ENCODE measurements at regions not wholly inside any gene's neighbourhood (a gene's known extent, or its start where the extent isn't known, plus 50 kb on each side); places are given as distances from the start of the nearest gene placed in this dataset.

GRCh38 chr5:110932755-110933488, 138.6 kb upstream of the TSLP start:
- no peak for DNase-seq
- ChIA-PET POLR2A (no interaction called here), CTCF (no interaction called here)
- Mint-ChIP-seq H3K36me3 (ENCODE audit: low read depth) (no peaks in the 10 kb centered on the region), H3K4me1 (no peaks in the 10 kb centered on the region), H3K9me3 (ENCODE audit: low read depth) (no peaks in the 10 kb centered on the region), H3K27ac (no peak overlapping the region), H3K27me3 (peaks cover 12% of the 10 kb centered on the region), H3K4me3 (no peak overlapping the region)
- ATAC-seq = no peak
- intact Hi-C loops (cut with DNase I, micrococcal nuclease) = no loop called here

- H3K36me3 Mint-ChIP-seq (ENCODE audit: low read depth) = no peaks in the 10 kb centered on the region
- DNase-seq = no peak
- POLR2A ChIA-PET = no interaction called here
- intact Hi-C loops (cut with DNase I, micrococcal nuclease) = no loop called here
- H3K4me1 Mint-ChIP-seq = no peaks in the 10 kb centered on the region
- no peaks in the 10 kb centered on the region for H3K9me3 Mint-ChIP-seq (ENCODE audit: low read depth)
- no peak overlapping the region for H3K4me3 Mint-ChIP-seq
- H3K27me3 Mint-ChIP-seq = peaks cover 9% of the 10 kb centered on the region
- CTCF ChIA-PET = no interaction called here
- H3K27ac Mint-ChIP-seq = no peak overlapping the region
- ATAC-seq = no peak
Observed at GRCh38 chr5:110940136-110940535, 131.4 kb upstream of the TSLP start.

- Mint-ChIP-seq H3K27ac (no peak overlapping the region), H3K9me3 (ENCODE audit: low read depth) (no peaks in the 10 kb centered on the region), H3K4me3 (no peak overlapping the region), H3K27me3 (peaks cover 9% of the 10 kb centered on the region), H3K36me3 (ENCODE audit: low read depth) (no peaks in the 10 kb centered on the region), H3K4me1 (no peaks in the 10 kb centered on the region)
- ATAC-seq (no peak), DNase-seq (no peak)
- ChIA-PET CTCF (no interaction called here), POLR2A (no interaction called here)
- intact Hi-C loops (cut with DNase I, micrococcal nuclease) = no loop called here
Observed at GRCh38 chr5:110945874-110946436, 125.6 kb upstream of the TSLP start.

- ATAC-seq (no peak), DNase-seq (no peak)
- Mint-ChIP-seq H3K36me3 (ENCODE audit: low read depth) (no peaks in the 10 kb centered on the region), H3K27me3 (peaks cover 7% of the 10 kb centered on the region), H3K9me3 (ENCODE audit: low read depth) (peaks cover 2% of the 10 kb centered on the region), H3K4me3 (no peak overlapping the region), H3K27ac (no peak overlapping the region), H3K4me1 (no peaks in the 10 kb centered on the region)
- intact Hi-C loops (cut with DNase I, micrococcal nuclease) = no loop called here
- ChIA-PET CTCF (no interaction called here), POLR2A (no interaction called here)
Observed at GRCh38 chr5:110951373-110951791, 120.1 kb upstream of the TSLP start.

- peaks cover 11% of the 10 kb centered on the region for H3K27me3 Mint-ChIP-seq
- CTCF ChIA-PET = no interaction called here
- peaks cover 7% of the 10 kb centered on the region for H3K9me3 Mint-ChIP-seq (ENCODE audit: low read depth)
- no peaks in the 10 kb centered on the region for H3K4me1 Mint-ChIP-seq
- intact Hi-C loops (cut with DNase I, micrococcal nuclease) = no loop called here
- DNase-seq = no peak
- H3K4me3 Mint-ChIP-seq = no peak overlapping the region
- ATAC-seq = no peak
- no peak overlapping the region for H3K27ac Mint-ChIP-seq
- POLR2A ChIA-PET = no interaction called here
- H3K36me3 Mint-ChIP-seq (ENCODE audit: low read depth) = no peaks in the 10 kb centered on the region
Observed at GRCh38 chr5:110956280-110956912, 115.1 kb upstream of the TSLP start.

DNA sequence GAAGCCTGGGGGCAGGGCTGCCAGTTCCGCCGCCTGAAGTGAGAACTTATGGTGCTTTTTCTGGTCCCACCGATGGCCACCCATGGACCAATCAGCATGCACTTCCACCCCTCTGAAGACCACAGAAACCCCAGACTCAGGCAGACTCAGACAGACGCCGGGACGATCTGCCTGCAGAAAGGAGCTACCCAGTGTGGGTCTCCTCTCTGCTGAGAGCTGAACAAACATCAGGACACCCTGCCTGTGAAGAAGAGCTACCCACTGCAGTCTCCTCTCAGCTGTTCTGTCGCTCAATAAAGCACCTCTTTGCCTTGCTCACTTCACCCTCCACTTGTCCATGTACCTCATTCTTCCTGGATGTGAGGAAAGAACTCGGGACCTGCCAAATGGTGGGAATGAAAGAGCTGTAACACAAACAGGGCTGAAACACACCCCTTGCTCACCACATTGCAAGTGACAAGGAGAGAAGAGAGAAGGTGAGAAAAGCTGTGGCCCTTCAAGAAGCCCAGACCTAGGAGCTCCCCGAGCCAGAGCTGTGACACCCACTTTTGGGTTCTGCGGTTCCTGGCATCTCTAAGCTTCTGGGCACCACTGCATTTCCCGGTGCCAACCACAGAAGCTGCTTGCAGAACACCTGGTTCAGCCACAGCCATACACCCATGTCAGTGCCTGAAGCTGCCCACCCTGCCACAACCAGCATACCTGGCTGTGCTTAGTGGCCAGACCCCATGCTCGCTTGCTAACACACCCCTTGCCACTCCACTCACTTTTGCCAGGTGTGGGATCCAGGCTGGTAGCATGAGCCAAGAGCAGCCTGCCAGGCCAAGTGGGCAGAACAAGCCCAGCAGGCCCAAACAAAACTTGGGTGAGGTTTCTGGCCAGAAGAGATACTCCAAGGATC, 114.3 kb upstream of the TSLP start:
- CTCF ChIA-PET = no interaction called here

GRCh38 chr5:110957934-110958333, 113.6 kb upstream of the TSLP start:
- peaks cover 7% of the 10 kb centered on the region for H3K9me3 Mint-ChIP-seq (ENCODE audit: low read depth)
- POLR2A ChIA-PET = no interaction called here
- intact Hi-C loops (cut with DNase I, micrococcal nuclease) = no loop called here

More for the DNA sequence above, 114.3 kb upstream of the TSLP start:
- DNase-seq (no peak), ATAC-seq (no peak)
- Mint-ChIP-seq H3K4me1 (no peaks in the 10 kb centered on the region), H3K27ac (no peak overlapping the region), H3K27me3 (peaks cover 11% of the 10 kb centered on the region), H3K4me3 (no peak overlapping the region), H3K36me3 (ENCODE audit: low read depth) (no peaks in the 10 kb centered on the region), H3K9me3 (ENCODE audit: low read depth) (peaks cover 7% of the 10 kb centered on the region)
- intact Hi-C loops (cut with DNase I, micrococcal nuclease) = no loop called here
- POLR2A ChIA-PET = no interaction called here

DNA sequence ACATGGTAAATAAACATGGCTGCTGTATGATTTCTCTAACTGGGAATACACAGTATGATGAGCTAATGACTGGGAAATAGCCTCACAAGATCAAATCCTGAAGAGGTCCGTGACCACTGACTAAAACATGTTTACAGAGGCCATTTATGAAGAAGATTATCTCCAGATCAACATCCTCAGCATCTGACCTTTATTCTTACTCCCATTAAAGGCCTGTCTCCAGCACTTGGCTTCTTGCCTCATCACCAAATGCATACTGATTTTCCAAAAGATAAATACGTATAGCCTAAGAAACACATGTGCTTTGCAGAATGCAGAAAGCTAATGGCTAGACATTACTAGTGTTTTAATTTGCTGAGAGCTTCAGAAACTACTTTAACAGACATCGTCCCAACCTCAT, 108.0 kb upstream of the TSLP start:
- peaks cover 10% of the 10 kb centered on the region for H3K27me3 Mint-ChIP-seq
- DNase-seq (no peak), ATAC-seq (no peak)
- H3K4me3 Mint-ChIP-seq = no peak overlapping the region
- ChIA-PET CTCF (no interaction called here), POLR2A (no interaction called here)
- H3K9me3 Mint-ChIP-seq (ENCODE audit: low read depth) = peaks cover 5% of the 10 kb centered on the region
- no peaks in the 10 kb centered on the region for H3K36me3 Mint-ChIP-seq (ENCODE audit: low read depth)
- H3K4me1 Mint-ChIP-seq = no peaks in the 10 kb centered on the region
- no peak overlapping the region for H3K27ac Mint-ChIP-seq
- intact Hi-C loops (cut with DNase I, micrococcal nuclease) = no loop called here

More at GRCh38 chr5:110957934-110958333, 113.6 kb upstream of the TSLP start:
- DNase-seq = no peak
- H3K27me3 Mint-ChIP-seq = peaks cover 11% of the 10 kb centered on the region
- ATAC-seq = no peak
- H3K4me3 Mint-ChIP-seq = no peak overlapping the region
- no peaks in the 10 kb centered on the region for H3K4me1 Mint-ChIP-seq
- H3K27ac Mint-ChIP-seq = no peak overlapping the region
- CTCF ChIA-PET = no interaction called here
- no peaks in the 10 kb centered on the region for H3K36me3 Mint-ChIP-seq (ENCODE audit: low read depth)

- CTCF ChIA-PET = no interaction called here
- Mint-ChIP-seq H3K9me3 (ENCODE audit: low read depth) (peaks cover 2% of the 10 kb centered on the region), H3K27me3 (peaks cover 4% of the 10 kb centered on the region), H3K27ac (no peak overlapping the region), H3K36me3 (ENCODE audit: low read depth) (no peaks in the 10 kb centered on the region), H3K4me3 (no peak overlapping the region), H3K4me1 (no peaks in the 10 kb centered on the region)
- no peak for ATAC-seq
- intact Hi-C loops (cut with DNase I, micrococcal nuclease) = no loop called here
- POLR2A ChIA-PET = no interaction called here
- DNase-seq = no peak
Observed at GRCh38 chr5:110965773-110966581, 105.5 kb upstream of the TSLP start.

DNA sequence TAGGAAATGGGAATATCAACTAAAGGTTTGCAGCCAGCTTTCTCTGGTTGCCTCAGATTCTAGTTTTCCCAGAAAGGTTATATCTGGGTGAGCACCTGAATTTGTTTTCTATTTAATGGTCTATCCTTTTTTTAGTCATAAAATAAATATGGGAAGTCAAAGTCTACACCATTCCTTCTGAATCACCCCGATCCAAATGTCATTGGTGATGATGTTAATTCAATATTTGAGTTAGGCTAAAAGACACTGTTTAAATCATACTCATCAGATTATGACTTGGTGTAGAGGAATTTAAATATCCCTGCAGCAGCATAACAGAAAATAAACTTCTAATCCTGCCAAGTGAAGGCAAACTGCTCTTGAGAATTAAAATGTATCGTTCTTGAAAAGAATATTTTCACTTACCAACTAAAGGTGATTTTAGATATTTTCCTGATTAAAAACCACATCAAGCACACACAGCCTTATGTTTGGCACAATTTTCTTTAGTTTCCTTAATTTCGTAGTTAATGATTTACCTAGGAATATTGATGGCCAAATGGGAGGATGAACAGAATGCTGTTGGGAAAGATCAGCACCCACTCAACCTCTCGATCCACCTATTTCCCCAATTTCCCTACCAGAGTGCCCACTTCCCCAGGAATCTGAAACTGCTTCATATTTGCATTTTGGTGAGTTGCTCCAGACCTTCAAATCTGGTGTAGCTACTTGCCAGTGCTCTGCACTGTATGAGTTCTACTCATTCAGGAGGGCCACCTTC, 103.1 kb upstream of the TSLP start:
- Mint-ChIP-seq H3K4me3 (no peak overlapping the region), H3K4me1 (no peaks in the 10 kb centered on the region), H3K36me3 (ENCODE audit: low read depth) (no peaks in the 10 kb centered on the region), H3K9me3 (ENCODE audit: low read depth) (no peaks in the 10 kb centered on the region), H3K27ac (no peak overlapping the region), H3K27me3 (peaks cover 4% of the 10 kb centered on the region)
- intact Hi-C loops (cut with DNase I, micrococcal nuclease) = no loop called here
- ATAC-seq (no peak), DNase-seq (no peak)
- ChIA-PET CTCF (no interaction called here), POLR2A (no interaction called here)

GRCh38 chr5:110969502-110969901, 102.0 kb upstream of the TSLP start:
- H3K4me1 Mint-ChIP-seq = no peaks in the 10 kb centered on the region
- no peak for DNase-seq
- no peak overlapping the region for H3K27ac Mint-ChIP-seq
- no peaks in the 10 kb centered on the region for H3K36me3 Mint-ChIP-seq (ENCODE audit: low read depth)
- POLR2A ChIA-PET = no interaction called here
- CTCF ChIA-PET = no interaction called here
- no peaks in the 10 kb centered on the region for H3K27me3 Mint-ChIP-seq
- ATAC-seq = no peak
- no peaks in the 10 kb centered on the region for H3K9me3 Mint-ChIP-seq (ENCODE audit: low read depth)
- no peak overlapping the region for H3K4me3 Mint-ChIP-seq
- intact Hi-C loops (cut with DNase I, micrococcal nuclease) = no loop called here

All from activated CD4-positive, alpha-beta T cell treated with anti-CD3 and anti-CD28 coated beads for 36 hours (primary cell).